ENCODE measurements at regions not wholly inside any gene's neighbourhood (a gene's known extent, or its start where the extent isn't known, plus 50 kb on each side); places are given as distances from the start of the nearest gene placed in this dataset.

GRCh38 chr2:118622108-118622507 lies 225.3 kb downstream of the EN1 start:
- no peak for TF ChIP-seq CTCF (IDR thresholded peaks at IDR 0.05; ENCODE audit: low read depth, low read length)
- no peak for TF ChIP-seq MAX (IDR thresholded peaks at IDR 0.05; ENCODE audit: low read depth, low read length)
